HG03280 (cell line): ENCODE measurements at regions not wholly inside any gene's neighbourhood (a gene's known extent, or its start where the extent isn't known, plus 50 kb on each side); places are given as distances from the start of the nearest gene placed in this dataset.

Experiments
- ATAC-seq: cut with Tn5 transposase; IDR thresholded peaks from one replicate; pipeline ENCODE4 v1.9.1; 2021; ENCODE audit warnings: mild to moderate bottlenecking, moderate library complexity; ENCODE audit not compliant: unreplicated experiment

- ATAC-seq: no peak
Observed at GRCh38 chr18:76255070-76255683, 239.9 kb downstream of the ZNF516 start.

DNA sequence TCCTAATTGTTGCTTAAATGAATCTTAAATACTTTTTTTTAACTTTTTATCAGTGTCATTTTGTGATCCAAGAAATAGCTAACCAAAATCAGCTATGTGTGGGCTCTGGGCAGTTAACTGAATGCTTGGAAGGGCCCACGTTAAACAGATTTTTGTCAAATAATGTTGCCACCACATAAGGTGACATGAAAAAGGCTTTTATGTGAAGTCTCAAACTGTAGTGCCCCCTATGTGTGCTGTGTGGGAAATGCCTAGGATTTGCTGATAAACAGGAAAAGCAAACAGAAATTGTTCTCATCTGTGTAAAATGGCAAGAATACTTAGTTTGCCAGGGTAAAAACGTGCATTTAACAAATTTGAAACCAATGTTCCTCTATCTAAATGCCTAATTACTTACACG, 242.2 kb downstream of the ZNF516 start:
- no peak for ATAC-seq

DNA sequence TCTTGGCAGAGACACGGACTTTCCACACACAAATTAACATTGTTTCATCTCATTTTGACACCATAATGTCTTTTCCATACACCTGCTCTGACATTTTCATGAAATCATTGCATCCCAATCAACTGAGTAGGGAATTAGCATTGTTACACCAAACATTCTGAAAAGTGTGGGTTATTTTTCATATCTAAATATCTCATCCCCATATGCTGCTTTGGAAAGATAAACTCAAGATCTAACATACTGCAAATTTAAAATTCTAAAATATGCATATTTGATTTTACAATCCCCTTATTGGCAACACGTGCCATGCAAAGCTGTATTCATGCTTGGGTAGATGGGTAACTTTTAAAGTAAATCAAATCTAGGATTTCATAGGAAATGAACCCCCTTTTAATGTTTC, 242.9 kb downstream of the ZNF516 start:
- ATAC-seq: no peak

- no peak for ATAC-seq
Observed at GRCh38 chr18:76251691-76252090, 243.4 kb downstream of the ZNF516 start.

GRCh38 chr18:76246590-76246989, 248.5 kb downstream of the ZNF516 start:
- ATAC-seq: no peak

DNA sequence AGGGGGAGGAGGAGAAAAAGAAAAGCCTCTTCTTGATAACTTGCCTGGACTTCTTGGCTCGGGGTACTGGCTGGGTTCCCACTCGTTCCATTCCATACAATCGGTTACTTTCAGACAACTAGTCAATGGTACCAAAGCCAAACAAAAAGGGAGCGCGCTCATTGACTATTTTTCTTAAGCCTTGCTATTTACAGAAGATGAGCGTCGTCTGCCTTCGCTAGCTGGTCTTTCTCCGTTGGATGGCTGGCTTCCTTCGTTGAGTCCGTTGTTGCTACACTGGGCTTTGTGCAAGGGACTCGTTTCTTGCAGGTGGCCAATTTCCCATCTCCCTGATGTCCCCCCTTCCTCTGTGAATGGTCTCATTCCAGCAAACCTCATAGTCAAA, 260.4 kb downstream of the ZNF516 start:
- ATAC-seq: no peak

GRCh38 chr18:76233876-76234675, 261.0 kb downstream of the ZNF516 start:
- no peak for ATAC-seq

DNA sequence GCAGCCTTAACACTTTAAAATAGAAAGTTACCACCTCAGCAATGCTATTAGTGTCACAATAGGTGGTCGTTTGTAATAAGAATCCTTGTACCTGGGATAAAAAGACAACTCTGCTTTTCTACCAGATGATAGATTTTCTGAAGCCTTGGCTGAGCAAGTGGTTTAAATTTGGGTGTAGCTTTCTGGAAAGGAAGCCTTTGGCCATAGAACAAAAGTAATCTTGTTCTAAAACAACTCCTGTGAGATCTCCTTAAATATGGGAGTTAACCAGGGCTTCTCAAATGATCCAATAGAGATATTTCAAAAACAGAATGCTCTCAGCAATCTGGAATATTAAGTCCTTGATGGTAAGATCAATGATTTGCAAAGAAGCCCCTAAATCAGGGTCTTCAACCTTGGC, 261.6 kb downstream of the ZNF516 start:
- no peak for ATAC-seq

DNA sequence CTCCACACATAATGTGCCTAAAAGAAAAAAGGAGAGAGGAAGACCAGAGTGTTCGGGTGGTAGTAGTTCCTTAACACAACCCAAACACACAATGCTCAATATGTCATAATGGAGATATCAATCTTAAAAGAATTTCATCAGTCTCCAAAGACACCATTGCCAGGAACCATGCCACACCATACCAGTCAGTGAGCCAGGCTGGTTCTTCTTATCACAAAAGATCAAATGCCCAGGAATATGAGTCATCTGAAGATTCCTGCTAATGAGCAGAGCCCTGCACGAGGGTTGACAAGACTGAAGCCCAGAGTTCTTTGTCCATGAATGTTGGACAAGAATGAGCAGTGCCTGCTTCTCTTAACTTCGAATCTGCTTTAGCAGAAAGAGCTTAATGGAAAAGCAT, 262.3 kb downstream of the ZNF516 start:
- no peak for ATAC-seq

GRCh38 chr18:76232010-76232409, 263.0 kb downstream of the ZNF516 start:
- no peak for ATAC-seq

DNA sequence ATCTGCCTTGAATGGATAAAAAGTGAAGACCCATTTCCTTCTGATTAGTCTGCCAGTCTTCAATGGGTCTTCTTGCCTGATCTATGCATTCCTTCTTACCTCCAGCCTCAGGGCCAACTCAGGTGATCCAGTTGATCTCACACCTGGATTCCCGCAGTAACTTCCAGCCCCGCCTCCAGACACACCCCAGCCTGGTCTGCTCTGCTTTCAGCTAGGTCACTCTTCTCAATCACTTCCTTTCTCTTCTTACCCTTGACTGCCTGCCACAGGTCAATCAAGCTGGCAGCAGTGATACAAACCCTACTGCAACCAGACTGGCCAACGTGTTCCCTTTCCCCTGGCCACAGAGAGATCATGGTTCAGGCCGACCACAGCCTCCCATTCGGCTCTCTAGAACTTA, 263.6 kb downstream of the ZNF516 start:
- ATAC-seq: no peak

GRCh38 chr18:76230791-76231190, 264.3 kb downstream of the ZNF516 start:
- ATAC-seq: no peak

- ATAC-seq: no peak
Observed at GRCh38 chr18:76228716-76229115, 266.3 kb downstream of the ZNF516 start.

GRCh38 chr18:76227759-76228158, 267.3 kb downstream of the ZNF516 start:
- no peak for ATAC-seq

DNA sequence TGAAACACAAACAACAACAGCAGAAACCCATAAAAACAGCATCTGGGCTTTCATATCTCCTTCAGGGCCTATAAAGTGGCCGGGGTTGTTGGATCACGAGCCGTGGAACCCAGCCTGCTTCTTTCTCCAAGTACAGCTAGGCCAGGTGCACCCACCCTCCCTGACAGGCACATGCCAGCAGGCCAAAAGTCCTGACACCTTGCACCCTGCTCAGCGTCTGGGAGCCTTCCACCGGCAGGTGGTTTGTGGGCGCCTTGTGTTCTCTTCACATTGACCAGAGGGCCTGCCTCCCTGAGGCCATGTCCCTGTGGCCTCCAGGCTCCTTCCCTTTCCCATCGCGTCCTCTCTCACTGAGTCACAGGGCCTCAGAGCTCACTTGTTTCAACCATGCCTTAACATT, 271.6 kb downstream of the ZNF516 start:
- ATAC-seq: no peak

- ATAC-seq: no peak
Observed at GRCh38 chr18:76219023-76219422, 276.0 kb downstream of the ZNF516 start.

DNA sequence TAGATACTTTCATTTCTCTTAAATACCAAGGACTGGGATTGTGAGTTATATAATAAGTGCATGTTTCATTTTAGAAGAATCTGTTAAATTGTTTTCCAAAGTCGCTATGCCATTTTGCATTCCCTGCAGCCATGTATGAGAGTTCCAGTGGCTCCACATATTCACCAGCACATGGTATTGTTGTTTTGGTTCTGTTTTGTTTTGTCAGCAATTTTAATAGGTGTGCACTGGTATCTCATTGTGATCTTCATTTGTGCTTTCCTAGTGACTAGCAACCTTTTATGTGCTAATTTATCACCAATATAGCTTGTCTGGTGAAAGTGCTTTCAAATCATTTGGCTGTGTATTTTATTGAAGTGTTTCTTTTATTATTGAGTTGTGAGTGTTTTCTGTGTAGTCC, 278.9 kb downstream of the ZNF516 start:
- ATAC-seq: no peak

DNA sequence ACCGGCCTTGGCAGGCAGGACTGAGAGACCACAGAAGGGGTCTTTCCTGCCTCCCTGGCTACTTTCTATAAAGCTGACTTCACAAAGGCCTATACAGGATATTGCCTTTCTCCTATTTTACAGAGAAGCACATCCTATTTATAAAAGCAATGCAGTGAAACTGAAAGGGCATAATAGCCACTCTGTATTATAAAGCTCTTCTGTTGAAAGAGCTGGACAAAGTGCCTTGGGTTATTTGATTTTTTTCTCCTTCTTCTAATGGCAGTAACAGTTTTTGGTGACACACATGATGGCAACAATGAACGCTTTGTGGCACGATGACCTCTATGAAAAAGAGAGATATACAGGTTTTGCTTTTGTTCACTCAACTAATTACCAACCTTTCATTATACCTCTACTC, 281.1 kb downstream of the ZNF516 start:
- no peak for ATAC-seq

DNA sequence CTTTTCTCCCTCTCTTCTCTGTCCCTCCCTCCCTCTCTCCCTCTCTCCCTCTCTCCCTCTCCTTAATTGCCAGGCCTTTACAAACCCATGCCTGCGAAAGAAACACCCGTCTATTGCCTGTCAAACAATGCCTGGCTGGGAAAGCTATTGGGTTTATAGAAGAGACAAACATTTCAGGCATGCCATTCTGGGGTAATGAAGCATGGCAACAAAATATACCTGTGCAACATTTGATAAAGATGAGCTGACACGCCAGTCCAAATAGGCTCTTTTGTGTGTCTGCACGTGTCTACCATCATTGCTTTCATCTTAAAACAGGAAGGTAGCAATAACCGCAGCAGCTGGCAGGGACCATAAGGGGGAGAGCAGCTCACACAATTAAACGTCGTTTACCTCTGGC, 282.1 kb downstream of the ZNF516 start:
- ATAC-seq: no peak

- peak; percentile 39 for ATAC-seq
Observed at GRCh38 chr18:76209597-76209996, 285.4 kb downstream of the ZNF516 start.

- no peak for ATAC-seq
Observed at GRCh38 chr18:76208678-76209306, 286.2 kb downstream of the ZNF516 start.

GRCh38 chr18:76205906-76206305, 289.1 kb downstream of the ZNF516 start:
- ATAC-seq: no peak
